Uterus (tissue), 3 donors: ENCODE measurements at regions not wholly inside any gene's neighbourhood (a gene's known extent, or its start where the extent isn't known, plus 50 kb on each side); places are given as distances from the start of the nearest gene placed in this dataset.

Experiments used
- DNase-seq, 2 donors: peaks; one replicate each; pipeline ENCODE4 v3.0.0-alpha.2; 2019 to 2020
- H3K27ac ChIP-seq, 2 donors: fragments of 200-600 bp; sonication (generic); 1 replicate in 1 of 2; 2 replicates in 1 of 2; pipeline ENCODE4 v1.5.1; 2016 to 2018
- H3K27me3 ChIP-seq, 2 donors: fragments of 200-600 bp; sonication (generic); one replicate each; pipeline ENCODE4 v1.5.1; 2018 to 2019; ENCODE audit warnings: control low read depth in 1 of 2
- H3K36me3 ChIP-seq, 2 donors: fragments of 200-600 bp; sonication (generic); one replicate each; pipeline ENCODE4 v1.5.1; 2019; ENCODE audit warnings: control low read depth in 1 of 2
- H3K4me1 ChIP-seq, 2 donors: fragments of 200-600 bp; sonication (generic); one replicate each; pipeline ENCODE4 v1.5.1; 2018 to 2019; ENCODE audit warnings: control low read depth in 1 of 2
- H3K4me3 ChIP-seq, 2 donors: fragments of 200-600 bp; sonication (generic); 1 replicate in 1 of 2; 2 replicates in 1 of 2; pipeline ENCODE4 v1.5.1; 2018 to 2019; ENCODE audit warnings: mild to moderate bottlenecking in 1 of 2
- H3K9me3 ChIP-seq, 2 donors: fragments of 200-600 bp; sonication (generic); one replicate each; pipeline ENCODE4 v1.5.1; 2019; ENCODE audit warnings: control low read depth in 1 of 2
- POLR2A ChIP-seq, 2 donors: fragments of 450-650 bp; IDR thresholded peaks; one replicate each; pipeline ENCODE4 v1.6.1; 2016; ENCODE audit warnings: antibody characterized with exemption in 2 of 2, mild to moderate bottlenecking in 1 of 2, moderate library complexity in 1 of 2
- intact Hi-C: fragments of 100-400 bp; cut with DNase I; formaldehyde crosslinking; loops from one replicate; pipeline ENCODE4 v1.15.1; 2023; ENCODE audit warnings: low total_unique reads
- TF ChIP-seq, protein P1 (sequence below), 4 experiments: fragments of 200-600 bp in 2 of 4; fragments of 450-650 bp in 2 of 4; sonication (generic) in 2 of 4; IDR thresholded peaks; one replicate each; pipeline ENCODE4 v1.5.1; 2016 to 2019; ENCODE audit warnings: antibody characterized with exemption in 4 of 4, mild to moderate bottlenecking in 2 of 4, moderate library complexity in 1 of 4
- donor health status: DM: yes; HTN: yes; CAD: no.

DNA sequence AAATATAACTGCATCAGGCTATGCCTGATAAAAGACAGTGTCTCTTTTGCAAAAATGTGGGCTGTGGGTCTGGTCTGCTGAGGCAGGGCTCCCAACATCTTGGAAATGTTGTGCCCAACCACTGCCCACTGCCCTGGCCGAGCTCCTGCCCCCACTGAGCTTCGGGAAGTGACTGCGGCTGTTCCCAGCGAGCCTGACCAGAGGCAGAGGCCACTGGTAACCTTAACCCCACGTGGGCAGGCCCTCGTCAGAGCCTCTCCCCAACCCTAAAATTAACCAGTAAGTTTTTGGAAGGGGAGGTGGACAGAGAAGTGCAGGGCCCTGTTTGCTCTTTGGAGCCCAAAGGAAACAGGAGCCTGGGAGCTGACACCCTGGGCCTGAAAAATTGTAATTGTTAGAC lies 225.9 kb downstream of the MAFB start:
- TF ChIP-seq POLR2A (IDR thresholded peaks at IDR 0.05) = no peak
- TF ChIP-seq, protein P1, sequence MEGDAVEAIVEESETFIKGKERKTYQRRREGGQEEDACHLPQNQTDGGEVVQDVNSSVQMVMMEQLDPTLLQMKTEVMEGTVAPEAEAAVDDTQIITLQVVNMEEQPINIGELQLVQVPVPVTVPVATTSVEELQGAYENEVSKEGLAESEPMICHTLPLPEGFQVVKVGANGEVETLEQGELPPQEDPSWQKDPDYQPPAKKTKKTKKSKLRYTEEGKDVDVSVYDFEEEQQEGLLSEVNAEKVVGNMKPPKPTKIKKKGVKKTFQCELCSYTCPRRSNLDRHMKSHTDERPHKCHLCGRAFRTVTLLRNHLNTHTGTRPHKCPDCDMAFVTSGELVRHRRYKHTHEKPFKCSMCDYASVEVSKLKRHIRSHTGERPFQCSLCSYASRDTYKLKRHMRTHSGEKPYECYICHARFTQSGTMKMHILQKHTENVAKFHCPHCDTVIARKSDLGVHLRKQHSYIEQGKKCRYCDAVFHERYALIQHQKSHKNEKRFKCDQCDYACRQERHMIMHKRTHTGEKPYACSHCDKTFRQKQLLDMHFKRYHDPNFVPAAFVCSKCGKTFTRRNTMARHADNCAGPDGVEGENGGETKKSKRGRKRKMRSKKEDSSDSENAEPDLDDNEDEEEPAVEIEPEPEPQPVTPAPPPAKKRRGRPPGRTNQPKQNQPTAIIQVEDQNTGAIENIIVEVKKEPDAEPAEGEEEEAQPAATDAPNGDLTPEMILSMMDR (IDR thresholded peaks at IDR 0.05) = no peak
- intact Hi-C loops = no loop called here
- Histone ChIP-seq H3K9me3 (no peaks in the 10 kb centered on the region), H3K4me1 (no peaks in the 10 kb centered on the region), H3K27ac (no peak overlapping the region), H3K27me3 (no peaks in the 10 kb centered on the region), H3K4me3 (no peak overlapping the region), H3K36me3 (no peaks in the 10 kb centered on the region)
- DNase-seq = no peak

DNA sequence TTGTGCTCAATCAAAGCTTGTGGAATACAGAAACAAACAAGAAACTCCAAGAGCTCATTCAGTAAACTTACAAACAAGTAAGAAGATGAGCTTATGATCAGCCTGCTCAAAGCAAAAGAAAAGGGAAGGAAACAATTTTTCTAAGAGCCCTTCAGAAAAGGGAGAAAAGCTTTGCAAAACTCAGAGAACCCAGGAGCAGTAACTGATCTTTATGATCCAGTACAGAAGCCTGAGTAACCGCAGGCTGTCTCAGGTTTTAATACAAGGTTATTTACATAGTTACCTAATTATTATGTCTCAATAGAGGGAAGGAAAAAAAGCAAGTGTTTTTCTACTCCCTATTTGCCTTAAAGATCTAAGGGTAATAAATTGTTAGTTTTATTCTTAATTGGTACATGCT lies 226.5 kb downstream of the MAFB start:
- no peaks in the 10 kb centered on the region for H3K36me3 ChIP-seq
- no peaks in the 10 kb centered on the region for H3K27me3 ChIP-seq
- intact Hi-C loops = no loop called here
- no peak overlapping the region for H3K4me3 ChIP-seq
- no peak for DNase-seq
- H3K4me1 ChIP-seq = no peaks in the 10 kb centered on the region
- no peak for TF ChIP-seq POLR2A (IDR thresholded peaks at IDR 0.05)
- no peak overlapping the region for H3K27ac ChIP-seq
- H3K9me3 ChIP-seq = no peaks in the 10 kb centered on the region

- Histone ChIP-seq H3K27ac (no peak overlapping the region), H3K9me3 (no peaks in the 10 kb centered on the region), H3K4me1 (no peaks in the 10 kb centered on the region), H3K27me3 (no peaks in the 10 kb centered on the region), H3K4me3 (no peak overlapping the region), H3K36me3 (no peaks in the 10 kb centered on the region)
- DNase-seq = no peak
- TF ChIP-seq, protein P1 (IDR thresholded peaks at IDR 0.05) = no peak
- TF ChIP-seq POLR2A (IDR thresholded peaks at IDR 0.05) = no peak
- intact Hi-C loops = no loop called here
Observed at GRCh38 chr20:40459299-40459698, 229.7 kb downstream of the MAFB start.

- no peak for TF ChIP-seq POLR2A (IDR thresholded peaks at IDR 0.05)
- TF ChIP-seq, protein P1 (IDR thresholded peaks at IDR 0.05) = no peak
- intact Hi-C loops = no loop called here
- Histone ChIP-seq H3K4me1 (no peaks in the 10 kb centered on the region), H3K27me3 (no peaks in the 10 kb centered on the region), H3K27ac (no peak overlapping the region), H3K36me3 (no peaks in the 10 kb centered on the region), H3K4me3 (no peak overlapping the region), H3K9me3 (no peaks in the 10 kb centered on the region)
- DNase-seq = no peak
Observed at GRCh38 chr20:40457404-40457803, 231.6 kb downstream of the MAFB start.

DNA sequence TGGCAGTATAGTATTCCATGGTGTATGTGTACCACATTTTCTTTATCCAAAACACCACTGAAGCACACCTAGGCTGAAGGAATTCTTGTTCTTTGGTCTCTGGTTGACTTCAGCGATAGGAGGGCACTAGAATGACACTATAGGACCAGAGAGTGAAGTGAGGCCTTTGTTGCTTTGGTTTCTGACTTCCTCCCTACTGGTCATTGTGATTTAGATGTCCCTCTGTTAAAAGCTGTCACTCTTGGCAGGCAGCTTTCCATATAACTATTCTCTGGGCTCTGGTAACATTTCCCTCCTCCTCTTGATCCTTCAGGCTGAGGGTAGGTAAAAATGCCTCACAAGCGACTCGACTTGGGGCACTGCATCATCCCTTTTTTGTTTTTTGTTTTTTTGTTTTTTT lies 236.3 kb downstream of the MAFB start:
- H3K9me3 ChIP-seq = no peaks in the 10 kb centered on the region
- no peak for TF ChIP-seq POLR2A (IDR thresholded peaks at IDR 0.05)
- TF ChIP-seq, protein P1 (IDR thresholded peaks at IDR 0.05) = no peak
- H3K27me3 ChIP-seq = no peaks in the 10 kb centered on the region
- no peaks in the 10 kb centered on the region for H3K4me1 ChIP-seq
- no peak overlapping the region for H3K4me3 ChIP-seq
- intact Hi-C loops = no loop called here
- H3K36me3 ChIP-seq = no peaks in the 10 kb centered on the region
- no peak for DNase-seq
- H3K27ac ChIP-seq = no peak overlapping the region

GRCh38 chr20:40451552-40451951 lies 237.5 kb downstream of the MAFB start:
- H3K4me1 ChIP-seq = no peaks in the 10 kb centered on the region
- no peaks in the 10 kb centered on the region for H3K36me3 ChIP-seq
- no peak overlapping the region for H3K27ac ChIP-seq
- H3K9me3 ChIP-seq = no peaks in the 10 kb centered on the region
- H3K4me3 ChIP-seq = no peak overlapping the region
- DNase-seq = no peak
- TF ChIP-seq POLR2A (IDR thresholded peaks at IDR 0.05) = no peak
- TF ChIP-seq, protein P1 (IDR thresholded peaks at IDR 0.05) = no peak
- intact Hi-C loops = no loop called here
- H3K27me3 ChIP-seq = no peaks in the 10 kb centered on the region
